Stomach (tissue), 4 donors: ENCODE measurements at regions not wholly inside any gene's neighbourhood (a gene's known extent, or its start where the extent isn't known, plus 50 kb on each side); places are given as distances from the start of the nearest gene placed in this dataset.

Experiments used
- POLR2A ChIP-seq, 4 donors: fragments of 450-650 bp; IDR thresholded peaks; one replicate each; pipeline ENCODE4 v1.6.1; 2016; ENCODE audit warnings: antibody characterized with exemption in 4 of 4, control low read depth in 2 of 4, mild to moderate bottlenecking in 1 of 4, moderate library complexity in 1 of 4
- TF ChIP-seq, protein P1 (sequence below), 7 experiments: fragments of 450-650 bp in 4 of 7; fragments of 200-600 bp in 3 of 7; sonication (generic) in 3 of 7; IDR thresholded peaks; one replicate each; pipeline ENCODE4 v1.5.1; 2016 to 2019; ENCODE audit warnings: antibody characterized with exemption in 7 of 7, control low read depth in 2 of 7, mild to moderate bottlenecking in 1 of 7

DNA sequence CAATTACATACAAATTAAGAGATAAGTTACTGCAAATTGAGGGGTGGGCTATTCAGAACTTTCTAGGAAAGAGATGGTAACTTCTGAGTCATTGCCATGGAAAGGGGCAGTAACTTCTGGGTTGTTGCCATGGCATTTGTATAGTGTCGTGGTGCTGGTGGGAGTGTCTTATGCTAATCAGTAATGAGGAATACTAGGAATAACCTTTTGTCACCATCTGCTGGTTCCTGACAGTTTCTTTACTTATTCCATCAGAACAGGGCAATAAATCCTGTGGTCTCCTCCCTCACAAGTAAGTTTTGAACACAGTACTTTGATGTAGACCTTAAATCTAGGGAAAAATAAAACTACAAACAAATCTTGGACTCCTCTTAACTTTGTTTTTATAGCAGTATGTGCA lies 435.4 kb downstream of the BCL11A start:
- TF ChIP-seq, protein P1, sequence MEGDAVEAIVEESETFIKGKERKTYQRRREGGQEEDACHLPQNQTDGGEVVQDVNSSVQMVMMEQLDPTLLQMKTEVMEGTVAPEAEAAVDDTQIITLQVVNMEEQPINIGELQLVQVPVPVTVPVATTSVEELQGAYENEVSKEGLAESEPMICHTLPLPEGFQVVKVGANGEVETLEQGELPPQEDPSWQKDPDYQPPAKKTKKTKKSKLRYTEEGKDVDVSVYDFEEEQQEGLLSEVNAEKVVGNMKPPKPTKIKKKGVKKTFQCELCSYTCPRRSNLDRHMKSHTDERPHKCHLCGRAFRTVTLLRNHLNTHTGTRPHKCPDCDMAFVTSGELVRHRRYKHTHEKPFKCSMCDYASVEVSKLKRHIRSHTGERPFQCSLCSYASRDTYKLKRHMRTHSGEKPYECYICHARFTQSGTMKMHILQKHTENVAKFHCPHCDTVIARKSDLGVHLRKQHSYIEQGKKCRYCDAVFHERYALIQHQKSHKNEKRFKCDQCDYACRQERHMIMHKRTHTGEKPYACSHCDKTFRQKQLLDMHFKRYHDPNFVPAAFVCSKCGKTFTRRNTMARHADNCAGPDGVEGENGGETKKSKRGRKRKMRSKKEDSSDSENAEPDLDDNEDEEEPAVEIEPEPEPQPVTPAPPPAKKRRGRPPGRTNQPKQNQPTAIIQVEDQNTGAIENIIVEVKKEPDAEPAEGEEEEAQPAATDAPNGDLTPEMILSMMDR (IDR thresholded peaks at IDR 0.05): no peak
- no peak for TF ChIP-seq POLR2A (IDR thresholded peaks at IDR 0.05)
